ENCODE measurements at regions not wholly inside any gene's neighbourhood (a gene's known extent, or its start where the extent isn't known, plus 50 kb on each side); places are given as distances from the start of the nearest gene placed in this dataset.

- TF ChIP-seq EZH2phosphoT487 (IDR thresholded peaks at IDR 0.05; ENCODE audit: low read depth) = no peak
- TF ChIP-seq CTCF (IDR thresholded peaks at IDR 0.05; ENCODE audit: low read depth, low read length) = no peak
Measured at GRCh38 chr5:31113666-31114350, 79.7 kb upstream of the CDH6 start.

All from OCI-LY3 (cell line).